Keratinocyte (primary cell): ENCODE measurements at regions not wholly inside any gene's neighbourhood (a gene's known extent, or its start where the extent isn't known, plus 50 kb on each side); places are given as distances from the start of the nearest gene placed in this dataset.

Experiments
- DNase-seq: peaks from one replicate; pipeline ENCODE4 v3.0.0-alpha.2; 2011; ENCODE audit warnings: low read depth, missing footprints, low spot score
- FAIRE-seq: peaks from 2 replicates; lab custom pipeline; 2011; peaks lifted over from hg19 to GRCh38; lab: Jason Lieb, UNC
- H2AFZ ChIP-seq: 2 replicates; pipeline ENCODE4 v1.6.0; 2012; ENCODE audit warnings: low read length, control low read depth, inconsistent platforms; ENCODE audit not compliant: control insufficient read depth
- H3K27ac ChIP-seq: 2 replicates; pipeline ENCODE4 v1.5.1; 2011; ENCODE audit warnings: low read length; ENCODE audit not compliant: control insufficient read depth, insufficient read depth
- H3K27me3 ChIP-seq: 3 replicates; pipeline ENCODE4 v1.6.0; 2011; ENCODE audit warnings: low read length; ENCODE audit not compliant: control insufficient read depth, insufficient read depth; ENCODE audit errors: extremely low read depth
- H3K36me3 ChIP-seq, 2 experiments: 2 replicates in 1 of 2; 3 replicates in 1 of 2; pipeline ENCODE4 v1.5.1; 2011; ENCODE audit warnings: low read length in 2 of 2, mild to moderate bottlenecking in 1 of 2; ENCODE audit not compliant: control insufficient read depth in 2 of 2, insufficient read depth in 2 of 2; ENCODE audit errors: extremely low read depth in 1 of 2
- H3K4me1 ChIP-seq: 3 replicates; pipeline ENCODE4 v1.5.1; 2011; ENCODE audit warnings: low read length; ENCODE audit not compliant: control insufficient read depth, insufficient read depth; ENCODE audit errors: extremely low read depth
- H3K4me2 ChIP-seq: 3 replicates; pipeline ENCODE4 v1.6.0; 2011; ENCODE audit warnings: low read depth, low read length; ENCODE audit not compliant: control insufficient read depth, insufficient read depth; ENCODE audit errors: extremely low read depth
- H3K4me3 ChIP-seq, 3 experiments: fragments of 200-600 bp in 1 of 3; sonication (generic) in 1 of 3; 2 replicates in 2 of 3; 3 replicates in 1 of 3; pipeline ENCODE4 v1.5.1; 2011 to 2016; ENCODE audit warnings: low read length in 3 of 3, mild to moderate bottlenecking in 3 of 3, control low read depth in 2 of 3, inconsistent platforms in 1 of 3, low read depth in 1 of 3, mixed read lengths in 1 of 3, mixed run types in 1 of 3, moderate library complexity in 1 of 3; ENCODE audit not compliant: control insufficient read depth in 2 of 3, insufficient read depth in 2 of 3; ENCODE audit errors: extremely low read depth in 1 of 3
- H3K79me2 ChIP-seq: 2 replicates; pipeline ENCODE4 v1.6.0; 2012; ENCODE audit warnings: low read length; ENCODE audit not compliant: control insufficient read depth, insufficient read depth
- H3K9ac ChIP-seq: 3 replicates; pipeline ENCODE4 v1.6.0; 2011; ENCODE audit warnings: low read length; ENCODE audit not compliant: control insufficient read depth, insufficient read depth; ENCODE audit errors: extremely low read depth
- H3K9me1 ChIP-seq: 3 replicates; pipeline ENCODE4 v1.6.0; 2011; ENCODE audit warnings: low read length; ENCODE audit not compliant: control insufficient read depth, insufficient read depth; ENCODE audit errors: extremely low read depth
- H3K9me3 ChIP-seq: 2 replicates; pipeline ENCODE4 v1.5.1; 2012; ENCODE audit warnings: low read depth, low read length; ENCODE audit not compliant: control insufficient read depth
- H4K20me1 ChIP-seq: 3 replicates; pipeline ENCODE4 v1.6.0; 2011; ENCODE audit warnings: low read length; ENCODE audit not compliant: control insufficient read depth, insufficient read depth; ENCODE audit errors: extremely low read depth
- CTCF ChIP-seq, 3 experiments: IDR thresholded peaks in 1 of 3; conservative IDR thresholded peaks in 1 of 3; optimal IDR thresholded peaks in 1 of 3; 2 replicates in 2 of 3; 3 replicates in 1 of 3; pipeline versions ENCODE3 to v1.5.1; 2011; ENCODE audit warnings: low read length in 3 of 3, mild to moderate bottlenecking in 3 of 3, moderate library complexity in 2 of 3, control low read depth in 1 of 3, inconsistent platforms in 1 of 3; ENCODE audit not compliant: insufficient read depth in 2 of 3; ENCODE audit errors: extremely low read depth in 1 of 3
- EZH2 ChIP-seq: IDR thresholded peaks from one replicate; pipeline ENCODE4 v1.6.1; 2012; ENCODE audit warnings: inconsistent platforms, mild to moderate bottlenecking, low read length, moderate library complexity
- dilution Hi-C: fragments of 300-500 bp; cut with MboI; formaldehyde crosslinking; loops from one replicate; pipeline ENCODE4 v1.7.0; 2020; ENCODE audit warnings: low sequenced_read_pairs; ENCODE audit not compliant: extremely low pct_ligation_motif_present

DNA sequence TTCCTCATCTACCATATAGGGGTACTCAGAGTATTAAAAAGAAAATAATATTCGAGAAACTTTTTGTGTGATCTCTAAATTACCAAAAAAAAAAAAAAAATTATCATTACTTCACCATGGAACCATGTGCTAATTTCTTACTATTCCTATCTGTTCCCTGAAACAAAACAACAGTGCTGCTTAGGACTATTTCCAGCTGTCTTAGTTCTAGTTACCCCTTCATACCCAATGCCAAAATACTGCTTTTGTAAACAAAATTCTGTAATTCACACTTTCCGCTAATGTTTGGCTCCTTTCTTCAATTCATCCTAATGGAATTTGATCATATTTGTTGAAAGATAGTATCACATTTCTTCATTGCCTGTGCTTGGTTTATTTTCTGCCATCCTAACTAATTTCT is 470.2 kb downstream of the BTG1 start:
- TF ChIP-seq EZH2: no peak
- no peak for TF ChIP-seq CTCF (optimal IDR thresholded peaks at IDR 0.05 in 1 of 3, IDR thresholded peaks at IDR 0.05 in 1 of 3, conservative IDR thresholded peaks at IDR 0.05 in 1 of 3; ENCODE audit: extremely low read depth in 1 of 3, insufficient read depth in 2 of 3, low read length in 3 of 3)
- Histone ChIP-seq H3K9me1 (no peaks in the 10 kb centered on the region), H3K4me3 (no peak overlapping the region), H3K4me1 (no peaks in the 10 kb centered on the region), H3K79me2 (no peaks in the 10 kb centered on the region), H3K27me3 (no peaks in the 10 kb centered on the region), H3K27ac (no peak overlapping the region), H3K9ac (no peak overlapping the region), H3K9me3 (no peaks in the 10 kb centered on the region), H3K4me2 (no peak overlapping the region), H3K36me3 (no peaks in the 10 kb centered on the region), H4K20me1 (no peaks in the 10 kb centered on the region), H2AFZ (no peak overlapping the region)
- FAIRE-seq: no peak
- dilution Hi-C loops: no loop called here
- DNase-seq: no peak

DNA sequence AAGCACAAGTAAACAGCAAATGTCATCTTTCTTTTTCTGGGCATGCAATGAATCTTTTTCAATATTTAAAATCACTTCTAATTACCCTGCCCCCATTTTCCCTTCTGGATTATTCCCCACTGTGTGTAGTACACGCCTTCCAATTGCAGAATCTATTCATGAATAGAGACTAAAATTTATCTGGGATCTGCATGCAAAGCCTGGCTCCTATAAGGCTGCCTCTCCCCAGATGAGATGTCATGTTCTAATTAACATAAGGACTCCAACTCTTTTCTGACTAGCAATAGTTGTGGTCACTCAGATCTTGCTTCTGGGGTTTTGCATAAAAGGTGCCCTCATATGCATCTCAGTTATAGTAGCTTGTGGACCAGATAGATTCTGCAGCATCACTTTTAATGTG is 473.5 kb downstream of the BTG1 start:
- Histone ChIP-seq H3K4me1 (no peaks in the 10 kb centered on the region), H3K4me3 (no peak overlapping the region), H3K79me2 (no peaks in the 10 kb centered on the region), H3K4me2 (no peak overlapping the region), H3K27ac (no peak overlapping the region), H3K27me3 (no peaks in the 10 kb centered on the region), H3K36me3 (no peaks in the 10 kb centered on the region), H3K9me3 (no peaks in the 10 kb centered on the region), H3K9ac (no peak overlapping the region), H4K20me1 (no peaks in the 10 kb centered on the region), H3K9me1 (no peaks in the 10 kb centered on the region), H2AFZ (no peak overlapping the region)
- no peak for TF ChIP-seq EZH2
- no peak for TF ChIP-seq CTCF (optimal IDR thresholded peaks at IDR 0.05 in 1 of 3, IDR thresholded peaks at IDR 0.05 in 1 of 3, conservative IDR thresholded peaks at IDR 0.05 in 1 of 3; ENCODE audit: extremely low read depth in 1 of 3, insufficient read depth in 2 of 3, low read length in 3 of 3)
- no peak for DNase-seq
- FAIRE-seq: no peak
- dilution Hi-C loops: no loop called here
